ENCODE measurements at regions not wholly inside any gene's neighbourhood (a gene's known extent, or its start where the extent isn't known, plus 50 kb on each side); places are given as distances from the start of the nearest gene placed in this dataset.

DNA sequence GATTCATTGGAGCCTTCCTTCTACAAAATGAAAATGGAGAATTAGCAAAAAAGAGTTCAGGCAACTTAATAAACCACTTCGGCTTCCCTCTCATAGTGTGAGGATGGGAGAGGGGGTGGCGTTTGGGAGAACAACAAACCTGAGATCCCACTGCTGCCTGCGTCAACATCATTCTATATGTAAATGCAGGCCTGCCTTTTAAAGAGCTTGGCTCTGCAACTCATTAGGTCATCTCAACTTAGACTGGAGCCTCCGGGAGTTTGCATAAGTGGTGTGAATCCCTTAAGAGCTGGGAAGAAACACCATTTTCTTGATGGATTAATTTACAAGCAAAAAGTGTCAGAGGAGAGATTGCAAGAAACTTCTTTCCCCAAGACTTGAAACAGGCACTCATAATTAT, 127.6 kb upstream of the DAB1 start:
- POLR2A ChIA-PET (ENCODE audit: unreplicated experiment): no interaction called here
- BruUV-seq (replicated peaks): no TSS peak
- Histone ChIP-seq H3F3A (ENCODE audit: low read length, unreplicated experiment) (no peaks in the 10 kb centered on the region), H3K9me2 (replicated peaks; ENCODE audit: low read length) (no peaks in the 10 kb centered on the region), H3K9ac (ENCODE audit: low read length) (no peak overlapping the region), H3K36me3 (ENCODE audit: low read depth, low read length) (no peaks in the 10 kb centered on the region), H3K27ac (ENCODE audit: low read length) (no peak overlapping the region), H3K4me2 (ENCODE audit: low read length) (no peak overlapping the region), H2AFZ (ENCODE audit: low read length) (no peak overlapping the region), H4K20me1 (ENCODE audit: low read length) (no peaks in the 10 kb centered on the region), H3K4me3 (ENCODE audit: low read length) (no peak overlapping the region), H3K4me1 (ENCODE audit: insufficient read depth, low read length) (no peaks in the 10 kb centered on the region), H3K79me2 (ENCODE audit: low read length) (no peaks in the 10 kb centered on the region), H3K27me3 (ENCODE audit: low read length) (no peaks in the 10 kb centered on the region), H3K9me3 (ENCODE audit: low read length) (no peaks in the 10 kb centered on the region)
- TF ChIP-seq EZH2 (IDR thresholded peaks at IDR 0.05; ENCODE audit: low read length, unreplicated experiment): no peak
- TF ChIP-seq, protein P1, sequence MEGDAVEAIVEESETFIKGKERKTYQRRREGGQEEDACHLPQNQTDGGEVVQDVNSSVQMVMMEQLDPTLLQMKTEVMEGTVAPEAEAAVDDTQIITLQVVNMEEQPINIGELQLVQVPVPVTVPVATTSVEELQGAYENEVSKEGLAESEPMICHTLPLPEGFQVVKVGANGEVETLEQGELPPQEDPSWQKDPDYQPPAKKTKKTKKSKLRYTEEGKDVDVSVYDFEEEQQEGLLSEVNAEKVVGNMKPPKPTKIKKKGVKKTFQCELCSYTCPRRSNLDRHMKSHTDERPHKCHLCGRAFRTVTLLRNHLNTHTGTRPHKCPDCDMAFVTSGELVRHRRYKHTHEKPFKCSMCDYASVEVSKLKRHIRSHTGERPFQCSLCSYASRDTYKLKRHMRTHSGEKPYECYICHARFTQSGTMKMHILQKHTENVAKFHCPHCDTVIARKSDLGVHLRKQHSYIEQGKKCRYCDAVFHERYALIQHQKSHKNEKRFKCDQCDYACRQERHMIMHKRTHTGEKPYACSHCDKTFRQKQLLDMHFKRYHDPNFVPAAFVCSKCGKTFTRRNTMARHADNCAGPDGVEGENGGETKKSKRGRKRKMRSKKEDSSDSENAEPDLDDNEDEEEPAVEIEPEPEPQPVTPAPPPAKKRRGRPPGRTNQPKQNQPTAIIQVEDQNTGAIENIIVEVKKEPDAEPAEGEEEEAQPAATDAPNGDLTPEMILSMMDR (conservative IDR thresholded peaks at IDR 0.05; ENCODE audit: low read depth, low read length): no peak
- TF ChIP-seq EZH2phosphoT487 (IDR thresholded peaks at IDR 0.05; ENCODE audit: borderline replicate concordance, low read length): no peak
- no peak for ATAC-seq
- intact Hi-C loops (cut with micrococcal nuclease): no loop called here
- CTCF ChIA-PET: no interaction called here
- DNase-seq: no peak

DNA sequence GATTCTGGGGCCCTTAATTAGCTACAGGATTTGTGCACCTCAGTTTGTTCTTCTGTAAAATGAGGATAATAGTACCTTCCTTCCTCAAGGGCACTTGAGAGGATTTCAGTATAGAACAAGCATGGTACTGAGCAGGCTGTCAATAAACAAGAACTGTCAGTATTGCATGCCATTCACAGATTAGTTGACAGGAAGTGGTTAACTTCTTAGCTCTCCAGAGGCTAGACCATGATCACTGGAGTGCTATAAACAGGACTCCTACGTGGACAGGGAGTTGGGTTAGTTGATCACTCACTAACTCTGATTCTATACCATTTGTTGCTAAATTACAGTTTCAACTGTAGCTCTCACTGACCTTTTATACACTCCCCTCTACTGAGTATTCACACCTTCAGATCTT, 126.2 kb upstream of the DAB1 start:
- H3K4me1 ChIP-seq (ENCODE audit: insufficient read depth, low read length): no peaks in the 10 kb centered on the region
- no peaks in the 10 kb centered on the region for H3K27me3 ChIP-seq (ENCODE audit: low read length)
- no peak overlapping the region for H3K27ac ChIP-seq (ENCODE audit: low read length)
- intact Hi-C loops (cut with micrococcal nuclease): no loop called here
- no peaks in the 10 kb centered on the region for H3K9me3 ChIP-seq (ENCODE audit: low read length)
- no peak for ATAC-seq
- DNase-seq: no peak
- no peaks in the 10 kb centered on the region for H4K20me1 ChIP-seq (ENCODE audit: low read length)
- no peaks in the 10 kb centered on the region for H3K36me3 ChIP-seq (ENCODE audit: low read depth, low read length)
- no peaks in the 10 kb centered on the region for H3K9me2 ChIP-seq (replicated peaks; ENCODE audit: low read length)
- H2AFZ ChIP-seq (ENCODE audit: low read length): no peak overlapping the region
- CTCF ChIA-PET: no interaction called here
- POLR2A ChIA-PET (ENCODE audit: unreplicated experiment): no interaction called here
- no peaks in the 10 kb centered on the region for H3K79me2 ChIP-seq (ENCODE audit: low read length)
- H3K9ac ChIP-seq (ENCODE audit: low read length): no peak overlapping the region
- TF ChIP-seq EZH2phosphoT487 (IDR thresholded peaks at IDR 0.05; ENCODE audit: borderline replicate concordance, low read length) (no peak), EZH2 (IDR thresholded peaks at IDR 0.05; ENCODE audit: low read length, unreplicated experiment) (no peak)
- TF ChIP-seq, protein P1 (conservative IDR thresholded peaks at IDR 0.05; ENCODE audit: low read depth, low read length): no peak
- no peak overlapping the region for H3K4me3 ChIP-seq (ENCODE audit: low read length)
- H3K4me2 ChIP-seq (ENCODE audit: low read length): no peak overlapping the region
- no peaks in the 10 kb centered on the region for H3F3A ChIP-seq (ENCODE audit: low read length, unreplicated experiment)
- no TSS peak for BruUV-seq (replicated peaks)

DNA sequence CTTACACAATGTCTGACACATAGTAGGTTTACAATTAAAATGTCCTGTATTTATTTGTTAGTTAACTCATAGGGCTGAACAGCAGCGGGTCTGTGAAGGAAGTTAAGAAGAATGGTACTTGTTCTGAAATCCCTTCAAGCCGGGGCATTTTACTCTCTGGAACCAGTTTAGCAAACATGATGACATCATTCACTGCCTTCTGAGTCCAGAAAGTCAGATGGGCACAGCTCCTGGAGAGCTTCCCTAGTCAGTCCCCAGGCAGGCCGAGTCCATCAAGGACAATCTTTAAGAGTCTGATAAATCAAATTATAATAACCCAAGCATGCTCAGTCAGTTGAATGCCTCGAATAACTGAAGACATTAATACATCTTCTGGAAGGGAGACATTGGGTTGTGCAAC, 125.4 kb upstream of the DAB1 start:
- H3K27me3 ChIP-seq (ENCODE audit: low read length): no peaks in the 10 kb centered on the region

More for the DNA sequence above, 125.4 kb upstream of the DAB1 start:
- intact Hi-C loops (cut with micrococcal nuclease): no loop called here
- Histone ChIP-seq H3K27ac (ENCODE audit: low read length) (no peak overlapping the region), H2AFZ (ENCODE audit: low read length) (no peak overlapping the region), H3K36me3 (ENCODE audit: low read depth, low read length) (no peaks in the 10 kb centered on the region), H3K9me3 (ENCODE audit: low read length) (no peaks in the 10 kb centered on the region), H3K4me2 (ENCODE audit: low read length) (no peak overlapping the region), H3K4me3 (ENCODE audit: low read length) (no peak overlapping the region), H3F3A (ENCODE audit: low read length, unreplicated experiment) (no peaks in the 10 kb centered on the region), H4K20me1 (ENCODE audit: low read length) (no peaks in the 10 kb centered on the region), H3K9me2 (replicated peaks; ENCODE audit: low read length) (no peaks in the 10 kb centered on the region), H3K9ac (ENCODE audit: low read length) (no peak overlapping the region), H3K4me1 (ENCODE audit: insufficient read depth, low read length) (no peaks in the 10 kb centered on the region), H3K79me2 (ENCODE audit: low read length) (no peaks in the 10 kb centered on the region)
- ATAC-seq: no peak
- ChIA-PET CTCF (no interaction called here), POLR2A (ENCODE audit: unreplicated experiment) (no interaction called here)
- no peak for TF ChIP-seq EZH2 (IDR thresholded peaks at IDR 0.05; ENCODE audit: low read length, unreplicated experiment)
- TF ChIP-seq, protein P1 (conservative IDR thresholded peaks at IDR 0.05; ENCODE audit: low read depth, low read length): no peak
- no peak for TF ChIP-seq EZH2phosphoT487 (IDR thresholded peaks at IDR 0.05; ENCODE audit: borderline replicate concordance, low read length)
- no peak for DNase-seq
- no TSS peak for BruUV-seq (replicated peaks)

Data from PC-3 (cell line).